ENCODE measurements at regions not wholly inside any gene's neighbourhood (a gene's known extent, or its start where the extent isn't known, plus 50 kb on each side); places are given as distances from the start of the nearest gene placed in this dataset.

- H3K9me3 Mint-ChIP-seq: peaks cover 23% of the 10 kb centered on the region
- Histone ChIP-seq H3K79me2 (replicated peaks; ENCODE audit: insufficient read depth) (no peaks in the 10 kb centered on the region), H3F3A (replicated peaks; ENCODE audit: low read depth) (no peaks in the 10 kb centered on the region), H3K27ac (ENCODE audit: low read depth) (no peak overlapping the region), H4K20me1 (replicated peaks; ENCODE audit: insufficient read depth) (no peaks in the 10 kb centered on the region), H3K9me2 (ENCODE audit: insufficient read depth) (peaks cover 11% of the 10 kb centered on the region; the same call in 1 of the 2 replicates), H3K36me3 (ENCODE audit: insufficient read depth) (no peaks in the 10 kb centered on the region), H2AFZ (no peak overlapping the region), H3K4me3 (no peak overlapping the region), H3K27me3 (ENCODE audit: insufficient read depth) (no peaks in the 10 kb centered on the region), H3K4me1 (ENCODE audit: insufficient read depth) (no peaks in the 10 kb centered on the region), H3K4me2 (no peak overlapping the region)
- H3K4me1 Mint-ChIP-seq: no peaks in the 10 kb centered on the region
- no peak overlapping the region for H3K4me3 Mint-ChIP-seq
- no peak overlapping the region for H3K27ac Mint-ChIP-seq
- no peak for TF ChIP-seq ZNF331 (CRISPR knock-in tag; IDR thresholded peaks at IDR 0.05; ENCODE audit: low read depth)
- TF ChIP-seq ETS1 (IDR thresholded peaks at IDR 0.05): no peak
- no peak for TF ChIP-seq NANOG (IDR thresholded peaks at IDR 0.05; ENCODE audit: borderline replicate concordance)
- no peak for TF ChIP-seq EZH2 (IDR thresholded peaks at IDR 0.05; ENCODE audit: low read depth, unreplicated experiment)
- TF ChIP-seq REST (IDR thresholded peaks at IDR 0.05; ENCODE audit: unreplicated experiment): no peak
- TF ChIP-seq ZNF462 (CRISPR knock-in tag; IDR thresholded peaks at IDR 0.05): no peak
- no peak for TF ChIP-seq CTCF (conservative IDR thresholded peaks at IDR 0.05; ENCODE audit: low read depth in 2 of 2)
- no peak for TF ChIP-seq EZH2phosphoT487 (IDR thresholded peaks at IDR 0.05; ENCODE audit: unreplicated experiment)
- TF ChIP-seq JUNB (IDR thresholded peaks at IDR 0.05; ENCODE audit: unreplicated experiment): no peak
- no peak for TF ChIP-seq ZNF114 (CRISPR knock-in tag; IDR thresholded peaks at IDR 0.05)
- H3K36me3 Mint-ChIP-seq (ENCODE audit: low read depth): peaks cover 9% of the 10 kb centered on the region; the same call in 2 of the 3 replicates
- DNase-seq (ENCODE audit: low spot score) (no peak), ATAC-seq (no peak)
- H3K27me3 Mint-ChIP-seq (ENCODE audit: insufficient read depth, low read depth, poor library complexity): no peaks in the 10 kb centered on the region
Measured at GRCh38 chr4:63155561-63155960, 1253.7 kb downstream of the TECRL start.
